ENCODE measurements at regions not wholly inside any gene's neighbourhood (a gene's known extent, or its start where the extent isn't known, plus 50 kb on each side); places are given as distances from the start of the nearest gene placed in this dataset.
"Not testable (repeated sequence)": the region's sequence is repeated elsewhere in the genome, so short reads cannot be mapped to it uniquely, and the experiment has no call there.

- DNase-seq; H3K4me3 Mint-ChIP-seq; H3K36me3 Mint-ChIP-seq (ENCODE audit: insufficient read depth); H3K9me3 Mint-ChIP-seq; H3K4me1 Mint-ChIP-seq (ENCODE audit: low read depth); H3K27me3 Mint-ChIP-seq (ENCODE audit: low read depth): not testable (repeated sequence)
- peak; percentile 72 to 74 for ATAC-seq
These were observed 2144.1 kb upstream of the TPTE start for GRCh38 chr21:8377093-8377841.

DNA sequence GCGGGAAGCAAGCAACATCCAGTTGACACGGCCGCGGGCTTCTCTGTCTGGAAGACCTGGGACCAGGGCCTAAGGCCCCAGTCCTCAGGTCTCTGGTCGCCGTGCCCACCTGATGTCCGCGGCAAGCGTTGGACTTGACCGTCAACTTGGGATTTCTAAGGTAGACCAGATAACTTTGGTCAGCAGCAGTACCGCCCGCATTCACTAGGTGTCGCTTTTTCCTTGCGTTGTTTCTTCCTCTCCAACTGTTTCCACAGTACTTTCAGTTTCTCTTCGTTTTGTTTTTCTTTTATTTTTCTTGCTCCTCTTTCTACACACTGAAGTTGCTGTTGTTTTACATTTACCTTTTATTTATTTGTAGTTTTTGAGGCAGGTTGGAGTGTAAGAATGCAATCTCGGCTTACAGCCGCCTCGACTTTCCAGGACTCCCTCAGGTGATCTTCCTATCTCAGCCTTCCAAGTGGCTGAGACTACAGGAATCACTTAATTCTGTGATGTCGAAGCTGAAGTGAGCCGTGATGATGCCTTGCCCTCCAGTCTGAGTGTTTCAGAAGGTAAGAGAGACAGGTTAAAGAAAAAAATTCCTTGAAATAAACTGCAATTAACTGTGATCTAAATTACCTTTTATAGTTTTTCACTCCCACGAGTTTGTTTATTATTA, 2140.8 kb upstream of the TPTE start:
- not testable (repeated sequence) for DNase-seq; H3K36me3 Mint-ChIP-seq (ENCODE audit: insufficient read depth); H3K4me1 Mint-ChIP-seq (ENCODE audit: low read depth); H3K27me3 Mint-ChIP-seq (ENCODE audit: low read depth); H3K4me3 Mint-ChIP-seq; H3K9me3 Mint-ChIP-seq
- ATAC-seq = peak; percentile 64 to 72

DNA sequence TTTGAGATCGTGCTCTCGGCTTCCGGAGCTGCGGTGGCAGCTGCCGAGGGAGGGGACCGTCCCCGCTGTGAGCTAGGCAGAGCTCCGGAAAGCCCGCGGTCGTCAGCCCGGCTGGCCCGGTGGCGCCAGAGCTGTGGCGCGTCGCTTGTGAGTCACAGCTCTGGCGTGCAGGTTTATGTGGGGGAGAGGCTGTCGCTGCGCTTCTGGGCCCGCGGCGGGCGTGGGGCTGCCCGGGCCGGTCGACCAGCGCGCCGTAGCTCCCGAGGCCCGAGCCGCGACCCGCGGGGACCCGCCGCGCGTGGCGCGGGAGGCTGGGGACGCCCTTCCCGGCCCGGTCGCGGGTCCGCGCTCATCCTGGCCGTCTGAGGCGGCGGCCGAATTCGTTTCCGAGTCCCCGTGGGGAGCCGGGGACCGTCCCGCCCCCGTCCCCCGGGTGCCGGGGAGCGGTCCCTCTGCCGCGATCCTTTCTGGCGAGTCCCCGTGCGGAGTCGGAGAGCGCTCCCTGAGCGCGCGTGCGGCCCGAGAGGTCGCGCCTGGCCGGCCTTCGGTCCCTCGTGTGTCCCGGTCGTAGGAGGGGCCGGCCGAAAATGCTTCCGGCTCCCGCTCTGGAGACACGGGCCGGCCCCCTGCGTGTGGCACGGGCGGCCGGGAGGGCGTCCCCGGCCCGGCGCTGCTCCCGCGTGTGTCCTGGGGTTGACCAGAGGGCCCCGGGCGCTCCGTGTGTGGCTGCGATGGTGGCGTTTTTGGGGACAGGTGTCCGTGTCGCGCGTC, 2133.0 kb upstream of the TPTE start:
- not testable (repeated sequence) for H3K27me3 Mint-ChIP-seq (ENCODE audit: low read depth); H3K36me3 Mint-ChIP-seq (ENCODE audit: insufficient read depth); H3K9me3 Mint-ChIP-seq; DNase-seq; H3K4me3 Mint-ChIP-seq; H3K4me1 Mint-ChIP-seq (ENCODE audit: low read depth)
- ATAC-seq = peak; percentile 99

DNA sequence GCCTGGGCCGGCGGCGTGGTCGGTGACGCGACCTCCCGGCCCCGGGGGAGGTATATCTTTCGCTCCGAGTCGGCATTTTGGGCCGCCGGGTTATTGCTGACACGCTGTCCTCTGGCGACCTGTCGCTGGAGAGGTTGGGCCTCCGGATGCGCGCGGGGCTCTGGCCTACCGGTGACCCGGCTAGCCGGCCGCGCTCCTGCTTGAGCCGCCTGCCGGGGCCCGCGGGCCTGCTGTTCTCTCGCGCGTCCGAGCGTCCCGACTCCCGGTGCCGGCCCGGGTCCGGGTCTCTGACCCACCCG, 2132.5 kb upstream of the TPTE start:
- DNase-seq; H3K4me1 Mint-ChIP-seq (ENCODE audit: low read depth); H3K4me3 Mint-ChIP-seq; H3K27me3 Mint-ChIP-seq (ENCODE audit: low read depth); H3K9me3 Mint-ChIP-seq; H3K36me3 Mint-ChIP-seq (ENCODE audit: insufficient read depth): not testable (repeated sequence)
- peak in 1 of 2 donors; percentile 7 for ATAC-seq

DNA sequence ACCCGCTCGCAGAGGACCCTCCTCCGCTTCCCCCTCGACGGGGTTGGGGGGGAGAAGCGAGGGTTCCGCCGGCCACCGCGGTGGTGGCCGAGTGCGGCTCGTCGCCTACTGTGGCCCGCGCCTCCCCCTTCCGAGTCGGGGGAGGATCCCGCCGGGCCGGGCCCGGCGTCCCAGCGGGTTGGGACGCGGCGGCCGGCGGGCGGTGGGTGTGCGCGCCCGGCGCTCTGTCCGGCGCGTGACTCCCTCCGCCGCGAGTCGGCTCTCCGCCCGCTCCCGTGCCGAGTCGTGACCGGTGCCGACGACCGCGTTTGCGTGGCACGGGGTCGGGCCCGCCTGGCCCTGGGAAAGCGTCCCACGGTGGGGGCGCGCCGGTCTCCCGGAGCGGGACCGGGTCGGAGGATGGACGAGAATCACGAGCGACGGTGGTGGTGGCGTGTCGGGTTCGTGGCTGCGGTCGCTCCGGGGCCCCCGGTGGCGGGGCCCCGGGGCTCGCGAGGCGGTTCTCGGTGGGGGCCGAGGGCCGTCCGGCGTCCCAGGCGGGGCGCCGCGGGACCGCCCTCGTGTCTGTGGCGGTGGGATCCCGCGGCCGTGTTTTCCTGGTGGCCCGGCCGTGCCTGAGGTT, 2130.7 kb upstream of the TPTE start:
- H3K36me3 Mint-ChIP-seq (ENCODE audit: insufficient read depth); H3K4me3 Mint-ChIP-seq; DNase-seq; ATAC-seq; H3K4me1 Mint-ChIP-seq (ENCODE audit: low read depth); H3K27me3 Mint-ChIP-seq (ENCODE audit: low read depth); H3K9me3 Mint-ChIP-seq: not testable (repeated sequence)

DNA sequence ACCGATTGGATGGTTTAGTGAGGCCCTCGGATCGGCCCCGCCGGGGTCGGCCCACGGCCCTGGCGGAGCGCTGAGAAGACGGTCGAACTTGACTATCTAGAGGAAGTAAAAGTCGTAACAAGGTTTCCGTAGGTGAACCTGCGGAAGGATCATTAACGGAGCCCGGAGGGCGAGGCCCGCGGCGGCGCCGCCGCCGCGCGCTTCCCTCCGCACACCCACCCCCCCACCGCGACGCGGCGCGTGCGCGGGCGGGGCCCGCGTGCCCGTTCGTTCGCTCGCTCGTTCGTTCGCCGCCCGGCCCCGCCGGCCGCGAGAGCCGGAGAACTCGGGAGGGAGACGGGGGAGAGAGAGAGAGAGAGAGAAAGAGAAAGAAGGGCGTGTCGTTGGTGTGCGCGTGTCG, 2127.0 kb upstream of the TPTE start:
- H3K27me3 Mint-ChIP-seq (ENCODE audit: low read depth); H3K4me1 Mint-ChIP-seq (ENCODE audit: low read depth); H3K9me3 Mint-ChIP-seq; DNase-seq; ATAC-seq; H3K4me3 Mint-ChIP-seq; H3K36me3 Mint-ChIP-seq (ENCODE audit: insufficient read depth): not testable (repeated sequence)

- H3K4me3 Mint-ChIP-seq; H3K27me3 Mint-ChIP-seq (ENCODE audit: low read depth); H3K4me1 Mint-ChIP-seq (ENCODE audit: low read depth); H3K36me3 Mint-ChIP-seq (ENCODE audit: insufficient read depth); DNase-seq; ATAC-seq; H3K9me3 Mint-ChIP-seq: not testable (repeated sequence)
These were observed 2125.4 kb upstream of the TPTE start for GRCh38 chr21:8395992-8396391.

DNA sequence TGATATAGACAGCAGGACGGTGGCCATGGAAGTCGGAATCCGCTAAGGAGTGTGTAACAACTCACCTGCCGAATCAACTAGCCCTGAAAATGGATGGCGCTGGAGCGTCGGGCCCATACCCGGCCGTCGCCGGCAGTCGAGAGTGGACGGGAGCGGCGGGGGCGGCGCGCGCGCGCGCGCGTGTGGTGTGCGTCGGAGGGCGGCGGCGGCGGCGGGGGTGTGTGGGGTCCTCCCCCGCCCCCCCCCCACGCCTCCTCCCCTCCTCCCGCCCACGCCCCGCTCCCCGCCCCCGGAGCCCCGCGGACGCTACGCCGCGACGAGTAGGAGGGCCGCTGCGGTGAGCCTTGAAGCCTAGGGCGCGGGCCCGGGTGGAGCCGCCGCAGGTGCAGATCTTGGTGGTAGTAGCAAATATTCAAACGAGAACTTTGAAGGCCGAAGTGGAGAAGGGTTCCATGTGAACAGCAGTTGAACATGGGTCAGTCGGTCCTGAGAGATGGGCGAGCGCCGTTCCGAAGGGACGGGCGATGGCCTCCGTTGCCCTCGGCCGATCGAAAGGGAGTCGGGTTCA, 2122.4 kb upstream of the TPTE start:
- H3K4me3 Mint-ChIP-seq; H3K4me1 Mint-ChIP-seq (ENCODE audit: low read depth); H3K9me3 Mint-ChIP-seq: not testable (repeated sequence)

GRCh38 chr21:8399866-8400265, 2121.5 kb upstream of the TPTE start:
- not testable (repeated sequence) for ATAC-seq; H3K4me1 Mint-ChIP-seq (ENCODE audit: low read depth); DNase-seq; H3K27me3 Mint-ChIP-seq (ENCODE audit: low read depth); H3K9me3 Mint-ChIP-seq; H3K36me3 Mint-ChIP-seq (ENCODE audit: insufficient read depth); H3K4me3 Mint-ChIP-seq

More for the DNA sequence above, 2122.4 kb upstream of the TPTE start:
- not testable (repeated sequence) for DNase-seq; ATAC-seq; H3K36me3 Mint-ChIP-seq (ENCODE audit: insufficient read depth); H3K27me3 Mint-ChIP-seq (ENCODE audit: low read depth)

- not testable (repeated sequence) for DNase-seq; H3K4me1 Mint-ChIP-seq (ENCODE audit: low read depth); H3K27me3 Mint-ChIP-seq (ENCODE audit: low read depth); ATAC-seq; H3K36me3 Mint-ChIP-seq (ENCODE audit: insufficient read depth); H3K9me3 Mint-ChIP-seq; H3K4me3 Mint-ChIP-seq
These were observed 2119.6 kb upstream of the TPTE start for GRCh38 chr21:8401799-8402198.

DNA sequence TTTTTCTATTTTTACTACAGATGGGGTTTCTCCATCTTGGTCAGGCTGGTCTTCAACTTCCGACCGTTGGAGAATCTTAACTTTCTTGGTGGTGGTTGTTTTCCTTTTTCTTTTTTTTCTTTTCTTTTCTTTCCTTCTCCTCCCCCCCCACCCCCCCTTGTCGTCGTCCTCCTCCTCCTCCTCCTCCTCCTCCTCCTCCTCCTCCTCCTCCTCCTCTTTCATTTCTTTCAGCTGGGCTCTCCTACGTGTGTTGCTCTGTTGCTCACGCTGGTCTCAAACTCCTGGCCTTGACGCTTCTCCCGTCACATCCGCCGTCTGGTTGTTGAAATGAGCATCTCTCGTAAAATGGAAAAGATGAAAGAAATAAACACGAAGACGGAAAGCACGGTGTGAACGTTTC, 2115.1 kb upstream of the TPTE start:
- H3K36me3 Mint-ChIP-seq (ENCODE audit: insufficient read depth); H3K27me3 Mint-ChIP-seq (ENCODE audit: low read depth); H3K4me1 Mint-ChIP-seq (ENCODE audit: low read depth); H3K4me3 Mint-ChIP-seq; H3K9me3 Mint-ChIP-seq; ATAC-seq; DNase-seq: not testable (repeated sequence)

GRCh38 chr21:8411139-8411671, 2110.2 kb upstream of the TPTE start:
- not testable (repeated sequence) for H3K27me3 Mint-ChIP-seq (ENCODE audit: low read depth); H3K36me3 Mint-ChIP-seq (ENCODE audit: insufficient read depth); DNase-seq; H3K4me1 Mint-ChIP-seq (ENCODE audit: low read depth); H3K9me3 Mint-ChIP-seq
- ATAC-seq = peak; percentile 21 to 29
- peak overlapping the region; percentile 38 for H3K4me3 Mint-ChIP-seq

DNA sequence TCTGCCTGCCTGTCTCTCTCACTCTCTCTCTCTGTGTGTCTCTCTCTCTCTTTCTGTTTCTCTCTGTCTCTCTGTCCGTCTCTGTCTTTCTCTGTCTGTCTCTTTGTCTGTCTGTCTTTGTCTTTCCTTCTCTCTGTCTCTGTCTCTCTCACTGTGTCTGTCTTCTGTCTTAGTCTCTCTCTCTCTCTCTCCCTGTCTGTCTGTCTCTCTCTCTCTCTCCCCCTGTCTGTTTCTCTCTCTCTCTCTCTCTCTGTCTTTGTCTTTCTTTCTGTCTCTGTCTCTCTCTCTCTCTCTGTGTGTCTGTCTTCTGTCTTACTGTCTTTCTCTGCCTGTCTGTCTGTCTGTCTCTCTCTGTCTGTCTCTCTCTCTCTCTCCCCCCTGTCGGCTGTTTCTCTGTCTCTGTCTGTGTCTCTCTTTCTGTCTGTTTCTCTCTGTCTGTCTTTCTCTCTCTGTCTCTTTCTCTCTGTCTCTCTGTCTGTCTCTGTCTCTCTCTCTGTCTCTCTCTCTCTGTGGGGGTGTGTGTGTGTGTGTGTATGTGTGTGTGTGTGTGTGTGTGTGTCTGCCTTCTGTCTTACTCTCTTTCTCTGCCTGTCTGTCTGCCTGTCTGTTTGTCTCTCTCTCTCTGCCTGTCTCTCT, 2101.3 kb upstream of the TPTE start:
- H3K4me3 Mint-ChIP-seq = peak overlapping the region; percentile 3
- peak; percentile 79 to 83 for ATAC-seq
- not testable (repeated sequence) for DNase-seq

More for the DNA sequence above, 2101.3 kb upstream of the TPTE start:
- not testable (repeated sequence) for H3K36me3 Mint-ChIP-seq (ENCODE audit: insufficient read depth); H3K4me1 Mint-ChIP-seq (ENCODE audit: low read depth); H3K9me3 Mint-ChIP-seq; H3K27me3 Mint-ChIP-seq (ENCODE audit: low read depth)

All from activated T-cell treated with anti-CD3 and anti-CD28 coated beads, Interleukin-2, amount 50 U/mL, for 4 hours (primary cell).